HG03521 (cell line): ENCODE measurements at regions not wholly inside any gene's neighbourhood (a gene's known extent, or its start where the extent isn't known, plus 50 kb on each side); places are given as distances from the start of the nearest gene placed in this dataset.

Experiments used
- ATAC-seq: cut with Tn5 transposase; IDR thresholded peaks from one replicate; pipeline ENCODE4 v1.9.1; 2021; ENCODE audit warnings: mild to moderate bottlenecking, moderate library complexity; ENCODE audit not compliant: unreplicated experiment

DNA sequence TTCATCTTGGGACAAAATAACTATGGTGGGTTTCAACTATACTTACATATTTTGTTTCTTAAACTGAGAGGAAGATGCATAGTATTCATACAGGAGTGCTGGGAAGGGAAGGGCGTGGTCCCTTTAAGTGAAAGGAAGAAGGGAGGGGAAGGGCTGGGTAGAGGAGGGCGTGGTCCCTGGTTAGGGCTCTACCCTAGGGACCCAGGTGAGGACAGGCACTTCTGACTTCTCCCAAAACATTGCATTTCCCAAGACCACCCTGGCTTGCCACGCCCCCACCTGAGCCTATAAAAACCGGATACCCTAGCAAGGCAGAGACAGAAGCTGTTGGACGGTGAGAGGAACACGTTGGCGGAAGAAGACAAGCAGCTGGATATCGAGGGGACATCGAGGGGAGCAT, 157.6 kb upstream of the PLXNA4 start:
- no peak for ATAC-seq

DNA sequence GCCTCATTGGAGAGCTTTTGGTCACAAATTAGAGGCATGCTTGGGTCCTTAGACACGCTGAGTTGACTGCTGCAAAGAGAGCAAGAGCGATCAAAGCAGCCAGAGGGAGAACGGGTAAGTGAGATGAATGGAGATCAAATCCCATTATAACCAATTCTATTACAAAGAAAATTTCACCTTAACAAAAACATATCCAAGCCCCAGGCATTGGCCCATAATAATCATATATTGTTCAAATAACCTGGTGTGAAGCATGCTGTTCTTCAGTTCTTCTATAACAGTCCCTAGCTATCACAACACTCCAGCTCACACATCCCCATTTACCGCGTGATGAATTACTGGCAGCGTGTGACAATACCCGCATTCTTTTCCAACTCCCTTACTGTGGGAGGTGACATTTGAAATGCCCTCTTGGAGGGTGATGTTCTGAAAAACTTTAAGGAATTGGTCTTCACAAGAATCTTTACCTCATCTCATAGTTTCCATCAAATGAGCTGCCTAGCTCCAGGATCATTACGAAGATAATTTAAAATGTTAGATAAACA, 156.1 kb upstream of the PLXNA4 start:
- ATAC-seq = no peak

DNA sequence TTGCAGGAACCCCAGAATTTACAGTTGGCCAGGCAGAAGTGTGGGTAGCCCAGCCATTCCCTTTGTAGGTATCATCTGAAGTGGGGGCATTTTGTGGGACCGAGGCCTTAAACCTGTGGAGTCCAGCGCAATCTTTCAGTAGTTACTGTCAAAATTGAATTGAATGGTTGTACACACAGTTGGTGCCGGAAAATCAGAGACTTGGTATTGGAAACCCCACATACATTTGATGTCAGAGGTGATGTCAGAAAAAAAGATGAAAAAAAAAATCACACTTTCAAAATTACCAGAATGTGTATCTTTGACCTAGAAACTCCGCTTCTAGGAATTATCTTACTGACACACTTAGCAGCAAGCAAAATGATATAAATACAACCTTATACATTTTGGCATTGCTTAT, 153.8 kb upstream of the PLXNA4 start:
- ATAC-seq = no peak

DNA sequence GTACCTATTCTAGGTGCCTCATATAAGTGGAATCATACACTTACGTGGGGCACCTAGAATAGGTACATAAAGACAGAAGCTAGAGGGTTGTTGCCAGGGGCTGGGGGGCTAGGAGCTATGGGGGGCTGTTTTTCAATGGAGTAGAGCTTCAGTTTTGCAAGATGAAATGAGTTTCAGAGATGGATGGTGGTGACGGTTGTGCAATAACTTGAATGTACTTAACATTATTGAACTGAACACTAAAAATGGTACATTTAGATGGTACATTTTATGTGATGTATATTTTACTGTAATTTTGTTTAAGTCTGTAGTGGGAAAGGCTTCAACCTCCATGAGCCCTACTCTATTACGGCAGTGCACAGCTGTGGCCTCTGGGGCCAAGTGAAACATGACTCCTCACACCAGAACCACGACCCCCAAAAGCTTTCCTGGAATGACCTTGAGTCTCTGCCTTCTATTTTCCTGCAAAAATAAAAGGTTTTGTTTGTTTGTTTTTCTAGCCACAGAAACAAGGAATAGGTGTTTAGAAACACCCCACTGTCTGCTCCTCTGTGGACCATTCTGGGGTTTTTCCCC, 147.3 kb upstream of the PLXNA4 start:
- ATAC-seq = no peak

DNA sequence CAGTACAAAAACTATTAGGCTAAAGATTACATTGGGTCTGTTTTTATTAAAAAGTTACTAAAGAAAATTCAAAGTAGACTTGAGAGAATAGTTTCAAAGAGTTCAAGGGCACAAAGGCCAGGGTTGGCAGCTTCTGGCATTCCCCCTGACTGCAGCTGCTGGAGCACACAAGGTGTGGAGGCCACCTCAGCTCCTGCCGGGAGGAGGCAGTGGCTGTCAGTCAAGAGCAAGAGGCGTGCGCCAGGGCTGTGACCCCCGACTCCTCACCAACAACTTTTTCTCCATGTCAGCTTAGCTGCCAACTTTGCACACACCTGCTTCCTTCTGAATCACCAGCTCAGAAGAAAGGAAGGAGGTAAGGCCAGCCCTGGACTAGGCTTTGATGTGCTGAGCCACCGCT, 144.6 kb upstream of the PLXNA4 start:
- ATAC-seq = no peak

DNA sequence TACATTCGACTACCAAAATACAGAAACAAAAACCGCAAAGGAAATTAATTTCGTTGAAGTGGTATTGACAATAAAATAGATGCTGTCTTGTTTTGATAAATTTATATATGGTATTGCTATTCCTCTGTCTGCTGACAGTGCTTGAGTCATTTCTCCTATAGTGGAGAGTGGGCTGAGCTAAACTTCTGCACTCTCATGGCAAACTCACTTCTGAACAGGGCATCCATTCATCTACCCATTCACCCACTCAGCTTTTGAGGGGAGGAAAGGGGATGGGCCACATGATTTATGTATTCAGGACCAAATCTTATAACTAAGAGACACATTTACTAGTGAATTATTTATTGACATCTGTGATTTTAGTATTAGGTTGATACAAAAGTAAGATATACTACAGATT, 137.6 kb upstream of the PLXNA4 start:
- ATAC-seq = no peak

DNA sequence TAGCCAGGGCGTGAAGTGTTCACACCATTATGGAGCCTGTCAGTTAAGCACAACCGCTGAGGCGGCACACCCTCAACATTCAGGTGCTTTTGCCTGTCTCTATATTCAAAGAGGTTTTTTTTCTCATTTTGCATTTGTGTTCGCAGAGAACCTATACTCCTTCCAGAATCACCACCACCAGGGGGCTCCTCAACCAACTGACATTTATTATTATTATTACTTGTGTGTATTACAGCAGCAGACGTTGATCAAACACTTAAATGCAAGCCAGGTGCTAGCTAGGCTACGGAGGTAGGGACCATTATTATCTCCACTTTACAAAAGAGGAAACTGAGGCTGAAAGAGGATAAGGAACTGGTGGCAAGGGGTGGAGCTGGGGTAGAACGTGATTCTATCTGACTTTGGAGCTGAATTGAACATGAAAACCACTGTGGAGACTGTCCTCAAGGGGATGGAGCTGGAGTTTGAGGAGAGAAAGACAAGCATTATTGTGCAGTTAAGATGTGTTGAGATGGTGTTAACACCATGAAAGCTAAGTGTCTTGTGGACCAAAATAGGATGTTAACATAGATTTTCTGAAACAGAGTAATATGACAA, 133.8 kb upstream of the PLXNA4 start:
- no peak for ATAC-seq

DNA sequence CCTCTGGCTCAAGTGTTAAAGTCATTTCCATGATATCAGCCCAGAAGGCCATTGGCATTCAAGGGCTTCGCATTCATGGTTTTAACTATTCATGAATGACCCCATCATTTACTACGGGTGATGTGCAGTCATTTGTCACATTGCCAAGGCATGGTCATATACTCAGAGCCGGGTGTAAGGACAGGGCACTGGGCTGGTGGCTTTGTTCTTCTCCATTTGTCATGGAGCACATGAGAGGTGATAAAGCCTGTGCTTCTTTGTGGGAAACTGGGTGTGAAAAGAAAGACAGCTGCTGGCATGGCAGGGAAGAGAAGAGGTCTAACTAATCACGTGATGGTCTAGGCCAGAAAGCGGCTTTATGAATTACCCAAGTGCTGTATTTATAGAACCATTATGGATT, 132.2 kb upstream of the PLXNA4 start:
- no peak for ATAC-seq

DNA sequence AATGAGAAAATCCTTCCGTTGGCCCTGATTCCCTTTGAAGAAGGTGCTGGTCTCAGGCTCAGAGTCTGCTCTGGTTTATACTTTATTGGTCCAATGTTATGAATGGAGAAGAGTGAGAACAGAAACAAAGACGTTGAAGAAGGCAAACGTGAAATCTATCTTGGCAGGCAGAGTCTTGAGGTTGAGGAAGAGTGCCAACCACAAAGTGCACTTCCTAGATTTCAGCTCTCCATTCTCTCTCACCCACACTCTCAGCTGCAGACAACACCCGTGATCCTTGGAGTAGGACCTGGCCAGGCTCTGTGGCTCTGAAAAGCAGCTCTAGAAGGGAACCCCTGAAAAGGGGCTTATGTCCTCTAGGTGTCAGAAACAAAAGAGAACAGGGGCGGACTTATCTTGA, 128.9 kb upstream of the PLXNA4 start:
- no peak for ATAC-seq

DNA sequence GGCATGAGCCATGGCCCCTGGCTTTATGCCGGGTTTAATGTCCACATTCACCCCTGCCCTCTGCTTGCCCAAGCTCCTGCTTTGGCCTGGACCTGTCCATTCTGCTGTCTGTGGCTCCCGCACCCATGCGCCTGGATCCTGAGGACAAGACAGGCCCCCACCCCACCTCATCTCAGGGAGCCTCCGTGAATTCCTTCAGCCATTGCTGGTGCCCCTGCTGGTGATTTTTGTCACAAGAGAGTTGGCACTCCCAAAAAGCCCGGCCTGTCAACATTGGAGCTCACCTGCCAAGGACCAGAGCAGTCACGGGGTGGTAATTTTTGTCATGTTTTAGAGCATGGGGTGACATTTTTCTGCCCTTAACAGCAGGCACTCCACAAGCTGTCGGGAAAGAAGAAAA, 127.5 kb upstream of the PLXNA4 start:
- ATAC-seq = no peak

DNA sequence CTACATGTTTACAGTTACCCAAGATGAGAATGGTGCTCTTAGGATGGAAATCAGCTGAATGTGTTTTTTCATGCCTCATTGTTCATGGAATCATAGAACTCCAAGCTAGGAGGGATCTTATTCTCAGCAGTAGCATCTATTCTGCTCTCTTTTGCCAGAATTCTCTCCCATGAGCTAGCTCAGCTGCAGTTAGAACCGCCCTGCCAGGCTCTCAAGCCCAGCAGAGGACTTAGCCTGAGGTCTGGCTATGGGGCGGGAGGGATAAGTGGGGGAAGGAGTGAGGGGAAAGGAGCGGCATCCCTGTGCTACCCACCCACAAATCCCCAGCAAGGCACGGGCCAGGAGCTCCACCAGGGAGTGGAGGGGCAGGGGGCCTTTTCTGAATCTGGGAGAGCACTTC, 120.7 kb upstream of the PLXNA4 start:
- ATAC-seq = no peak

DNA sequence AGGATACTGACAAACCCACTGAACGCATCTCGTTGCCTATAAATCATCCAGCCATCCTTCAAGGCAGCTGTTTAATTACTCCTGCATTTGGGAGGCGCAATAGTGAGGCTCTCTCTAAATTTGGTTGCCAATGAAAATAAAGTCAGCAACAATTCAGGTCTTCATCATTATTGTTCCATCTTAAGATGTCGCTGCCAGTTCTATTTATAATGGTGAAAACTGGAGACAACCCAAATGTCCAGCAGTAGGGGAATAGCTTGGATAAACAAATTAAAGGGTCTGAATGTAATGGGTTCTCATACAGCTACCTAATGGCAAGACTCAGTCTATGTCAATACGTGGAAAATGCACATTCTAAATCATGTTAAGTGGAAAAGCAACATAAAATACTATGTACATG, 120.1 kb upstream of the PLXNA4 start:
- no peak for ATAC-seq

DNA sequence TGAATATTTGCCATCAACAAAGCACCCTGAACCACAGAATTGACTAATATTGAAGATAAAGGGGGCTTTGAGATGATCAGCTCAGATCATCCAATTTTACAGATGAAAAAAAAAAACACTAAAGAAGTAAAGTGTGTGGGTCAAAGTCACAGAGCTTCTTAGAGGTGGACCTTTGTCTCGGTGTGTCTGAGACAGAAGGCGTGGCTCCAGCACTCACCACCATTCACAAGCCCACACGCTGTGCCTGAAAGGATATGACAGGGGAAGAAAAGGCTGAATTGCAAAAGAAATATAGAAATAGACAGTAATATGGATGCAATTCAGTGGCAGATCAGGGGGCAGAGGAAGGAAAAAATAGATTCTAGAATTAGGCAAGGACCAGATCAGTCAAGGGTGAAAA, 114.9 kb upstream of the PLXNA4 start:
- ATAC-seq = no peak

DNA sequence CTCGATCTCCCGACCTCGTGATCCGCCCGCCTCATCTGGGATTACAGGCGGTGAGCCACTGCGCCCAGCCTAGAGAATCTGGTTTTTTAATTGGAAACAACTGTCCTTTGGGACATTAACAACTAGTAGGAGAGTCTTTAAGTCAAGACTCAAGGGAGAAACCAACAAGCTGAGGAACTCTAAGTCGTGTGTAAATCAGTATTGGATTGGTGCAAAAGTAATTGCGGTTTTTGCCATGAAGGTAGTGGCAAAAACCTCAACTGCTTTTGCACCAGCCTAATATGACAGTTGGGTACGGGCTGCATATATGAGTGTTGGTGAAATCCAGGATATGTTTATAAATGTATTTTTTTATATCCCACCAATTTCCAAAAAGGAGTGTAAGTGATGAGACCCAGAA, 113.9 kb upstream of the PLXNA4 start:
- no peak for ATAC-seq

DNA sequence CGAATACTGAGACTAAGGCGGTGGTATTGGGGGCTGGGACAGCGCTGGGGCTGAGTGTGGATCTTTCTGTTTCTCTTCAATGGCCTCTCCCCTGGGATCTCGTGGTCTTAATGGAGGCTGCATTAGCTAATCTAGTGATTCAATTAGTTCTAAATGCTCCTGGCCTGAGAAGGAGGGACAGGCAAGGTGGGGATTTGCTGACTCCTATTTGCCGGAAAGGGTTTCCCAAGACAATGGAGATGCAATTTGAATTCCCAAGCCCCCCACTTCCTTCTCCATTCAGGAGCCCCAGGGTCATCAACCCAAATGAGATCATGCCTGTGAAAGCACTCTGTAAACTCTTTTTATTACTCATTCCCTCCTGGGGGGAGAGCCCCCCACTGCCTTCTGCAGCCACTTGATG, 111.7 kb upstream of the PLXNA4 start:
- no peak for ATAC-seq

DNA sequence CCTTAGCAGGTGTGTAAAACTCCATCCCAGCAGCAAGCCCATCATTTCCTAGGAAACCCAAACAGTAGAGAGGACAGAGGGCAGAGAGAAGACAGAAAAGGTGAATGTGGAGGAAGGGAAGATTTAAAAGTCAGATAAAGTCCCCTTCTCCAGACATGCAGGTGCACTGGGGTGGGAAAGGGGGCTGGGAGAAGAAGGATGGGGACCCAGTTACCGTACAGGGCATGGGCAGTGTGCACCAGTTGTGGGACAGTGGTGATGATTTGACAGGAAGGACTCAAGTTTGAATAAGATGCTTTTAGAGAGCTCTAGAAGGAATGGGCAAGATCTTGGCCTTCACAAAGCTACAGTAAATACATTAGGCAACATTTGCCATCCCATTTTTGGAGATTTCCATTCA, 110.7 kb upstream of the PLXNA4 start:
- no peak for ATAC-seq

DNA sequence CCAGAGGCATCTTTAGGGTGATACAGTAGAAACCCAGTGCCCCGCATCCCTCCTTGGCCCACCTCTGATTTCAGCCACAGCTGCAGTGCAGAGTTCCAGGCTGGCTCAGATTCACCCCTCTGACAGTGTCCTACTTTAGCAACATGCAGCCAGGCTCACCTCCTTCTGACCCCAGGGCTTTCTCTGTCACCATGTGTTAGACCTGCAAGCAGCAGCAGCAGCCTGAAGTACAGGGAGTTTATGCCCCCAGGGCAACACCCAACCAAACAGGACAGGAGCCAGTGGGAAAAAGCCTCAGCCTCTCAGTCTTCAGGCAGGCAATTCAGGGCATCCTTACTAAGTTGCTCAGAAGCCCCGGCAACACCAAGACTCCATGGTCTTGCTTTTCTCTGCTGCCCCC, 109.0 kb upstream of the PLXNA4 start:
- ATAC-seq = no peak

DNA sequence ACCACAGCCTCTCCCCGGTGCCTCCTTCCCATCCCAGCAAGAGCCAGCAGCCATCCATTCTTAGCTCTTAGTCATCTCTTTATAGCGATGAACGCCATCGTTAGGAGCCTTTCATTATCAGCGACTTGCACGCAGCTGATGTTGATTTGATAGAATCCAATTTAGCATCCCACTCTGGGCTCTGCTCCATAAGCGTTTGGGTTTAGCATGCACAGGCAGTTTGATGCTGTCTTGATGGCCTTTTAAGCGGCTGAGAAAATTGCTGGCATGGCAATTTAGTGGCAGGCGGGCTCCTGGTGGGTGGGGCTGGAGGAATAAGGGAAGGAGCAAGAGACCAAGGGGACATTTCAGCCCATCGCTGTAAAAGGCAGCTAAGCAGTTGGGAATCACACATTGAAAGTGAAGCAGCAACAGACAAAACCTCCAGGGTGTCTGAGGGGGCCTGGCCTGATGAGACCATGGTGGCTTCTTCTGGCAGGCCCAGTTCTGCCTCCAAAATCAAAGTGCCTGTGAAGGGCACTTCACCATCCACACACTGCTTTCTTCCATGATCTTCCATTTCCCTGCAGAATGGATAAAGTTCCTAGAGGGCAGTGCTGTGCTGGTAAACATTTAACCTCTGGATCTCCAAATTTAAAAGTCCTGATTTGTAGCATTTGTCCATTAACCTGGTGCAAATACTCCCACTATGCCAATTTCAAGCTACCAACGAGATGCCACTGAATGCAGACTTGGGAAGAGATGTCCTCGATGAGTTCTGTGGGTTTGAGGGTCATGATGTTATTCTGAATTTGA, 107.8 kb upstream of the PLXNA4 start:
- no peak for ATAC-seq

DNA sequence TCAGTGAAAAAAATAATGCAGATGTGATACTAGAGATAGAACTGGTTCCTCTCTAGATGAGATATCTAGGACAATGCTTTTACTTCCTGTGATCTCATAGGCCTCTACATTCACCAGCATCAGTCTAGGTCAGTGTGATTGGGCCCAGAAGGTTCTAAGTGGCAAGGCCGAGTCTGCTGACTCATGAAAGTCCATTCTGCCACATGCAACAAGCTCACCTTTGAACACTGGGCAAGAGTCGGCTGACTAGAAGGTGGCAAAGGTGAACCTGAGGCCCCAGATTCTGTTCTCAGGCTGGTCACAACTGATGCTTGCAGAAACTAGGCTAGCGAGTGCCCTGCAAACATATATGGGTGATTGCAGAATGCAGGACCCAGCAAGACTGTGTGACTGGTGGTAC, 105.7 kb upstream of the PLXNA4 start:
- ATAC-seq = no peak

DNA sequence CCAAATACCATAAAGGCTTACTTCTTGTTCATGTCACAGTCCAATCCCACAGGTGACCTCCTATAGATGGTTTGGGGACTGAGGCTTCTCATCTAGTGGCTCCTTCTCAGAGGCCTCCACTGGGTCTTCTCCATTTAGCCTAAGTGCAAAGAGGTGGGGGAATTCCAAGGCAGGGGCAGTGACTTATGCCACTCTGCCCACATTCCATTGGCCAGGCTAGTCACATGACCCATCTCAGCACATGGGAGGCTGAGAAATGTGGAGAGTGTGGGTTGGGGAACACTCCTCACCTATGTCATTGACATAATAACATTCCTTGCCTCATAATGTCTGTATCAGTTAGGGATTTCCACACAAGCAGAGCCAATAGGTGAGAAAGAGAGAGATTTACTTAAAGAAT, 104.3 kb upstream of the PLXNA4 start:
- ATAC-seq = no peak

DNA sequence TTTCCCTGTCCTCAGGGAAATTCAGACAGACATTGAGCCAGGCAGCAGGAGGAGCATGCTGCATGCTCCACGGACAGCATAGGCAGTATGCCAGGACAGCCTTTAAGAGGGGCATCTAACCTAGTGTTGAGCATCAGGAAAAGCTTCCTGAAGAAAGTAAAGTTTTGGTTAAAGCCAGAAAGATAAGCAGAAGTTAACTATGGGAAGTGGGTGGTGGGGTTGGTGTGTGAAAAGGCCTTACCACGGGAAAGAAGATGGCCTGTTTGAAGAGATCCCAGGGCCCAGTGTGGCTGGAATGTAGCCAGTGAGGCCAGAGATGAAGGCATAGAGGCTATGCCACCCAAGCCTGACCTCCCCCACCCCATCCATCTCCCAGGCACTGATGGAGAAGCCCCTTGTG, 102.4 kb upstream of the PLXNA4 start:
- ATAC-seq = no peak

DNA sequence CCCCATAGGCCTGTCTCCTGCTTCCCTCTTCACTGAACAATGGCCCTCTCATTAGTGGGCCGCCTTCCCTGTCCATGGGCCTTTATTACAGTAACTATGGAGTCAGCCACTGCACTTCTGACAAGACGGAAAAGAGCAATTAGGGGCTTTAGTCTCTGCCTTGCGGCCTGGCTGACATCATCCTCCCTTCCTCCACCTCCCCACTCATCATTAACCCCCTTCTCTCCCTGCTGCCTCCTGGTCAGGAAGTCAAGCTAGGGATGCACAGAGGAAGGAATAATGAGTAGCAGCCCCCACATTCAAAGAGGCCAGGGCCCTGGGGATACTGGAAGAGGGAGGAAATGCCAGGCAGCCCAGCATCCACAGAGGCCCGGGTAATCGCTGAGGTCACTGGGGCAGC, 101.6 kb upstream of the PLXNA4 start:
- no peak for ATAC-seq
